GM12878 (cell line): ENCODE measurements at regions not wholly inside any gene's neighbourhood (a gene's known extent, or its start where the extent isn't known, plus 50 kb on each side); places are given as distances from the start of the nearest gene placed in this dataset.

Source experiments
- ATAC-seq: fragments of 200-7000 bp; cut with Tn5 transposase; 3 replicates; pipeline ENCODE4 v1.9.1; 2020; ENCODE audit warnings: mild to moderate bottlenecking, moderate library complexity
- BruUV-seq: library from RNA; stranded (reverse); fragments of 400-500 nt; replicated peaks from 2 replicates; lab custom pipeline; 2021; lab: Mats Ljungman, UMichigan
- CTCF ChIA-PET: fragments of 300-600 bp; sonication (Branson Sonifier 250); formaldehyde crosslinking; extraction: SDS; loops from one replicate; lab custom pipeline; 2021; ENCODE audit warnings: inconsistent platforms; lab: Yijun Ruan, JAX
- POLR2A ChIA-PET: fragments of 350-600 bp; formaldehyde crosslinking; extraction: SDS; loops from one replicate; lab custom pipeline; 2021; ENCODE audit warnings: inconsistent platforms; lab: Charles Lee
- RAD21 ChIA-PET: fragments of 300-600 bp; sonication (Branson Sonifier 250); formaldehyde crosslinking; loops from one replicate; lab custom pipeline; 2023; ENCODE audit warnings: antibody characterized with exemption; ENCODE audit not compliant: unreplicated experiment; lab: Charles Lee
- SMC1A ChIA-PET: fragments of 300-600 bp; sonication (Branson Sonifier 250); formaldehyde crosslinking; loops from one replicate; lab custom pipeline; 2023; ENCODE audit not compliant: unreplicated experiment, uncharacterized antibody; lab: Charles Lee
- DNase-seq: peaks from one replicate; pipeline ENCODE4 v3.0.0-alpha.2; 2011; ENCODE audit warnings: low read depth, low spot score
- FAIRE-seq: peaks from 3 replicates; lab custom pipeline; 2011; peaks lifted over from hg19 to GRCh38; lab: Jason Lieb, UNC
- H2AFZ ChIP-seq: 2 replicates; pipeline ENCODE4 v1.6.0; 2011; ENCODE audit warnings: low read depth, low read length, control low read depth; ENCODE audit not compliant: control insufficient read depth
- H3K27ac ChIP-seq: 2 replicates; pipeline ENCODE4 v1.5.1; 2011; ENCODE audit warnings: control low read depth; ENCODE audit not compliant: control insufficient read depth, insufficient read depth
- H3K27me3 ChIP-seq, 2 experiments: replicated peaks in 1 of 2; 2 replicates each; pipeline versions ENCODE4 v1.6.0 to v1.6.1; 2011; ENCODE audit warnings: low read length in 1 of 2; ENCODE audit not compliant: control insufficient read depth in 2 of 2, insufficient read depth in 2 of 2
- H3K36me3 ChIP-seq, 2 experiments: 2 replicates each; pipeline ENCODE4 v1.5.1; 2011; ENCODE audit warnings: low read length in 1 of 2; ENCODE audit not compliant: control insufficient read depth in 2 of 2, insufficient read depth in 2 of 2
- H3K4me1 ChIP-seq: 2 replicates; pipeline ENCODE4 v1.6.1; 2011; ENCODE audit warnings: mild to moderate bottlenecking, low read length, moderate library complexity, mixed read lengths; ENCODE audit not compliant: control insufficient read depth, insufficient read depth
- H3K4me2 ChIP-seq: 2 replicates; pipeline ENCODE4 v1.6.0; 2011; ENCODE audit warnings: control low read depth; ENCODE audit not compliant: control insufficient read depth, insufficient read depth
- H3K4me3 ChIP-seq: fragments of 200-600 bp; sonication (generic); 2 replicates; pipeline ENCODE4 v1.5.1; 2016
- H3K79me2 ChIP-seq: 2 replicates; pipeline ENCODE4 v1.6.0; 2011; ENCODE audit warnings: low read length; ENCODE audit not compliant: control insufficient read depth, insufficient read depth
- H3K9ac ChIP-seq: 2 replicates; pipeline ENCODE4 v1.8.0; 2011; ENCODE audit warnings: low read length, control low read depth, mixed read lengths; ENCODE audit not compliant: control insufficient read depth, insufficient read depth
- H3K9me3 ChIP-seq: replicated peaks from 3 replicates; pipeline ENCODE4 v1.5.1; 2011; ENCODE audit warnings: mild to moderate bottlenecking, low read length; ENCODE audit not compliant: control insufficient read depth, insufficient read depth
- H4K20me1 ChIP-seq: 2 replicates; pipeline ENCODE4 v1.6.0; 2011; ENCODE audit not compliant: control insufficient read depth, insufficient read depth
- CHD2 ChIP-seq: IDR thresholded peaks from 2 replicates; pipeline ENCODE4 v1.6.1; 2011; ENCODE audit warnings: low read depth, low read length, improper control_type of control experiment, borderline replicate concordance
- CHD4 ChIP-seq: fragments of 200-600 bp; sonication (generic); IDR thresholded peaks from 2 replicates; pipeline ENCODE4 v1.6.1; 2016; ENCODE audit warnings: mild to moderate bottlenecking
- CREM ChIP-seq: IDR thresholded peaks from 2 replicates; pipeline ENCODE4 v1.6.1; 2014; ENCODE audit warnings: antibody characterized with exemption, low read depth
- MAX ChIP-seq: IDR thresholded peaks from 2 replicates; pipeline ENCODE4 v1.6.1; 2012; ENCODE audit warnings: low read depth, low read length, improper control_type of control experiment
- NKRF ChIP-seq: fragments of 450-650 bp; conservative IDR thresholded peaks from 2 replicates; pipeline ENCODE4 v1.6.1; 2017; ENCODE audit warnings: mild to moderate bottlenecking, moderate library complexity
- NR2C2 ChIP-seq: IDR thresholded peaks from 2 replicates; pipeline ENCODE4 v1.6.1; 2011; ENCODE audit warnings: borderline replicate concordance, low read depth; ENCODE audit not compliant: control insufficient read depth, insufficient read length
- PAX5 ChIP-seq: IDR thresholded peaks from 2 replicates; pipeline ENCODE4 v1.6.1; 2011; ENCODE audit warnings: low read depth, low read length, borderline replicate concordance
- POU2F2 ChIP-seq: IDR thresholded peaks from 3 replicates; pipeline ENCODE4 v1.6.1; 2011; ENCODE audit warnings: low read depth, mild to moderate bottlenecking, low read length, borderline replicate concordance
- PRDM15 ChIP-seq: fragments of 450-650 bp; formaldehyde crosslinking; IDR thresholded peaks from 2 replicates; pipeline ENCODE4 v1.4.0; 2020; ENCODE audit warnings: mild to moderate bottlenecking, moderate library complexity
- SIN3A ChIP-seq: IDR thresholded peaks from 2 replicates; pipeline ENCODE4 v1.6.1; 2012; ENCODE audit warnings: low read depth, low read length, improper control_type of control experiment
- STAT3 ChIP-seq: IDR thresholded peaks from 2 replicates; pipeline ENCODE4 v1.6.1; 2011; ENCODE audit warnings: low read depth, low read length, improper control_type of control experiment
- WGBS: methylation state at CpG from one replicate; pipeline ENCODE4 v1.1.6; 2016; ENCODE audit warnings: low lambda C conversion rate; ENCODE audit not compliant: insufficient replicate concordance, insufficient coverage; ENCODE audit errors: missing lambda C conversion rate; 5-methylcytosine and 5-hydroxymethylcytosine counted together
- in situ Hi-C: fragments of 300-500 bp; cut with MboI; formaldehyde crosslinking; loops from 9 replicates; pipeline ENCODE4 v1.14.3; 2018; ENCODE audit warnings: mixed read lengths
- intact Hi-C: fragments of 100-400 bp; cut with micrococcal nuclease; formaldehyde crosslinking; loops from one replicate; pipeline ENCODE4 v1.14.2; 2022; ENCODE audit not compliant: unreplicated experiment

- no peaks in the 10 kb centered on the region for H3K36me3 ChIP-seq
- no peak overlapping the region for H3K4me2 ChIP-seq
- ChIA-PET POLR2A (no interaction called here), RAD21 (no interaction called here), CTCF (no interaction called here), SMC1A (no interaction called here)
- TF ChIP-seq SIN3A: no peak
- TF ChIP-seq CREM: no peak
- TF ChIP-seq MAX: no peak
- no peak for TF ChIP-seq PAX5
- no peak for TF ChIP-seq POU2F2
- no peak for TF ChIP-seq CHD2
- no peak for TF ChIP-seq STAT3
- TF ChIP-seq CHD4: no peak
- TF ChIP-seq NR2C2: no peak
- TF ChIP-seq NKRF: no peak
- no peak for TF ChIP-seq PRDM15 (CRISPR knock-in tag)
- no peak overlapping the region for H3K9ac ChIP-seq
- in situ Hi-C loops (no loop called here), intact Hi-C loops (no loop called here)
- DNase-seq (no peak), ATAC-seq (no peak), FAIRE-seq (no peak)
- no peaks in the 10 kb centered on the region for H3K27me3 ChIP-seq
- no peaks in the 10 kb centered on the region for H3K4me1 ChIP-seq
- BruUV-seq: no TSS peak
- H4K20me1 ChIP-seq: no peaks in the 10 kb centered on the region
- no peaks in the 10 kb centered on the region for H3K9me3 ChIP-seq
- no peaks in the 10 kb centered on the region for H3K79me2 ChIP-seq
- no peak overlapping the region for H3K27ac ChIP-seq
- 37% methylated on average over 7 of the region's 7 CpGs for WGBS
- no peak overlapping the region for H2AFZ ChIP-seq
- no peak overlapping the region for H3K4me3 ChIP-seq
Measured at GRCh38 chr10:64076322-64076940, 555.2 kb downstream of the REEP3 start.
